Lower leg skin (tissue), 3 donors: ENCODE measurements at regions not wholly inside any gene's neighbourhood (a gene's known extent, or its start where the extent isn't known, plus 50 kb on each side); places are given as distances from the start of the nearest gene placed in this dataset.

Source experiments
- POLR2A ChIP-seq, 2 donors: fragments of 450-650 bp; IDR thresholded peaks; one replicate each; pipeline ENCODE4 v1.6.1; 2016 to 2017; ENCODE audit warnings: antibody characterized with exemption in 2 of 2, mild to moderate bottlenecking in 1 of 2, moderate library complexity in 1 of 2
- TF ChIP-seq, protein P1 (sequence below), 3 donors: fragments of 450-650 bp; IDR thresholded peaks; one replicate each; pipeline ENCODE4 v1.5.1; 2016; ENCODE audit warnings: antibody characterized with exemption in 3 of 3, mild to moderate bottlenecking in 3 of 3, moderate library complexity in 2 of 3

DNA sequence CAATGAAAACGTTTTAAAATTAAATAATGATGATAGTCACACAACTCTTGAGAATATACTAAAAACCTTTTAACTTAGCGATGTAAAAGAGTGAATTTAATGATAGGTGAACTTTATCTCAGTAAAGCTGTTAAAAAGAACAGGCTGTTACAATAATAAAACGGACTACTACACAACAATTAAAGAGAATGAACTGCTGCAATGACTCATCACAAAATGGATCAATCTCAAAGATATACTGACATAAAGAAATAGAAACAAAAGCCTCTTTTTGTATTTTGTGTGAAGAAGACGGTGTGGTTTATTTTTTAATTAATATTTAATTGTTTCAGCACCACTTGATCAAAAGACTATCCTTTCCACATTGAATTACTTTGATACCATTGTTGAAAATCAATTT, 352.4 kb upstream of the GJE1 start:
- TF ChIP-seq, protein P1, sequence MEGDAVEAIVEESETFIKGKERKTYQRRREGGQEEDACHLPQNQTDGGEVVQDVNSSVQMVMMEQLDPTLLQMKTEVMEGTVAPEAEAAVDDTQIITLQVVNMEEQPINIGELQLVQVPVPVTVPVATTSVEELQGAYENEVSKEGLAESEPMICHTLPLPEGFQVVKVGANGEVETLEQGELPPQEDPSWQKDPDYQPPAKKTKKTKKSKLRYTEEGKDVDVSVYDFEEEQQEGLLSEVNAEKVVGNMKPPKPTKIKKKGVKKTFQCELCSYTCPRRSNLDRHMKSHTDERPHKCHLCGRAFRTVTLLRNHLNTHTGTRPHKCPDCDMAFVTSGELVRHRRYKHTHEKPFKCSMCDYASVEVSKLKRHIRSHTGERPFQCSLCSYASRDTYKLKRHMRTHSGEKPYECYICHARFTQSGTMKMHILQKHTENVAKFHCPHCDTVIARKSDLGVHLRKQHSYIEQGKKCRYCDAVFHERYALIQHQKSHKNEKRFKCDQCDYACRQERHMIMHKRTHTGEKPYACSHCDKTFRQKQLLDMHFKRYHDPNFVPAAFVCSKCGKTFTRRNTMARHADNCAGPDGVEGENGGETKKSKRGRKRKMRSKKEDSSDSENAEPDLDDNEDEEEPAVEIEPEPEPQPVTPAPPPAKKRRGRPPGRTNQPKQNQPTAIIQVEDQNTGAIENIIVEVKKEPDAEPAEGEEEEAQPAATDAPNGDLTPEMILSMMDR (IDR thresholded peaks at IDR 0.05), result no peak
- TF ChIP-seq POLR2A (IDR thresholded peaks at IDR 0.05), result no peak
